GM10266 (cell line): ENCODE measurements at regions not wholly inside any gene's neighbourhood (a gene's known extent, or its start where the extent isn't known, plus 50 kb on each side); places are given as distances from the start of the nearest gene placed in this dataset.

Source experiments
- DNase-seq: peaks from one replicate; pipeline ENCODE4 v3.0.0; 2012; ENCODE audit errors: extremely low spot score
- CTCF ChIP-seq: IDR thresholded peaks from 2 replicates; pipeline ENCODE4 v1.5.1; 2012; ENCODE audit warnings: mild to moderate bottlenecking, low read depth; ENCODE audit not compliant: control insufficient read depth, insufficient read depth; ENCODE audit errors: missing control alignments

GRCh38 chr21:35430260-35430659 is 381.2 kb upstream of the RUNX1 start:
- DNase-seq: no peak
- no peak for TF ChIP-seq CTCF

DNA sequence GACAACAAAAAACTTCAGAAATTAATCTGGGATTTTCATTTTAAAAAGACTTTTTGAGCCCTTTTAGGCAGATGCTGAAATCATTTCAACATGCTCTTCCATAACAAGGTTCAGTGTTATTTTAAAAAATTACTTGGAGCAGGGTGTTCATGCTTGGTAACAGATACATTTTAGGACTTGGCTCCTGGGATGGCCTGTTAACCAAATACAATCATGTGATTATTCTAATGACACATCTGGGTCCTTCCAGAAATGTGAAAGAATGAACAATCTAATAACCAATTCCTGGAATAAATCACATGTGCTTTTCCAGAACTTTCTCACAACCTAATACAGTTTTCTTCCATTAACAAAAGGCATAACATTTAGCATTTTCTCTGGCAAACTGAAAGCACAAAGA is 379.8 kb upstream of the RUNX1 start:
- TF ChIP-seq CTCF: no peak

GRCh38 chr21:35428489-35428888 is 379.4 kb upstream of the RUNX1 start:
- no peak for DNase-seq

More for the DNA sequence above, 379.8 kb upstream of the RUNX1 start:
- DNase-seq: no peak

DNA sequence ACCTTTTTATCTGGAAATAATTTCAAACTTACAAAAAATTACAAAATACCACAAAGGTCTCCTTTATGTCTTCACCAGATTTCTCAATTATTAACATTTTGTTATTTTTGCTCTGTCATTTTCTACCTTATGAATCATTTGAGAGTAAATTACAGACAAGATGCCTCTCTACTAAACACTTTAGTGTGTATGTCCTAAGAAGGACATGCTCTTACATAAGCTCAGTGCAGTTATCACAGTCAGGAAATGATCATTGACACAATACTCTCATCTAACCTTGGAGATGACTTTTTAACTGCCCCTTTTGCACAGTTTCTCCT is 378.9 kb upstream of the RUNX1 start:
- TF ChIP-seq CTCF: no peak
- DNase-seq: no peak

More at GRCh38 chr21:35428489-35428888, 379.4 kb upstream of the RUNX1 start:
- no peak for TF ChIP-seq CTCF

GRCh38 chr21:35427320-35428000 is 378.4 kb upstream of the RUNX1 start:
- DNase-seq: no peak
- TF ChIP-seq CTCF: no peak

DNA sequence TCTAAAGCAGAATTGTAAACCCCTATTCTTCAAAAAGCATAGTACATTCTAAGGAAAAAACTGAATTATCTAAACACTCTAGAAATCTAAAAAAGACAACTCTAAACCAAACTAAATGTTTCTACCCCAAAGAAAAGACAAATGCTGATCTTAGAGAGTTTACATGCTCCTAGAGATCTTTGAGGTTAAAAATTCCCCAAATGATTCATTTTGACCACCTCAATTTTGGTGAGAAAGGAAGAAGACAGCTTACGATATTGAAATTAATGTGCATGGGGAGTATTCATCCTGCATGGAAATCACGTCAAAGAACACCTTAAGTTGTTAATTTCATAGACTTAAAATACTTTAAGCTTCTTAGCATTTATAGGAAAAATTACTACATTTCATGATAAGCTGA is 377.8 kb upstream of the RUNX1 start:
- DNase-seq: no peak
- no peak for TF ChIP-seq CTCF

DNA sequence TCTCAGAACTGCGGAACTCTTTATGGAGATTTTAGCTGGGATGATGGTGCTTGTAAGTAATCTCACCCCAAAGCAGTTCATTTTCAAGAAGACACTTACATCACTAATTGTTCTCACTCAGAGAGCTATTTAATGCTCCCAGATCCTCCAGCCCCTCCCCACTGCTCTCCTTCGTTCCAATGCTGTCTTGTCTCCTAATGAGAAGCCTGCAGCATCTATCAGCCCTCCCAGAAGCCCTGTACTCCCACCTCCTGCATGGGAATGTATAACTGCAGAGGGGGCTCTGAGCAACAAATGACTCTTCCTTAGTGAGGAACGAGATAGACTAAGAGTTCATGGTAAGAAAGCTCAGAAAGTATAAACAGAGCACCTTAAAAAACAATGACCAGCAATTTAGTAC is 377.4 kb upstream of the RUNX1 start:
- no peak for TF ChIP-seq CTCF
- no peak for DNase-seq
